ENCODE measurements at regions not wholly inside any gene's neighbourhood (a gene's known extent, or its start where the extent isn't known, plus 50 kb on each side); places are given as distances from the start of the nearest gene placed in this dataset.

GRCh38 chr11:43575913-43576310 lies 104.6 kb upstream of the HSD17B12 start:
- TF ChIP-seq CTCF (conservative IDR thresholded peaks at IDR 0.05) (no peak), ZFX (IDR thresholded peaks at IDR 0.05) (no peak)
